ENCODE measurements at regions not wholly inside any gene's neighbourhood (a gene's known extent, or its start where the extent isn't known, plus 50 kb on each side); places are given as distances from the start of the nearest gene placed in this dataset.

DNA sequence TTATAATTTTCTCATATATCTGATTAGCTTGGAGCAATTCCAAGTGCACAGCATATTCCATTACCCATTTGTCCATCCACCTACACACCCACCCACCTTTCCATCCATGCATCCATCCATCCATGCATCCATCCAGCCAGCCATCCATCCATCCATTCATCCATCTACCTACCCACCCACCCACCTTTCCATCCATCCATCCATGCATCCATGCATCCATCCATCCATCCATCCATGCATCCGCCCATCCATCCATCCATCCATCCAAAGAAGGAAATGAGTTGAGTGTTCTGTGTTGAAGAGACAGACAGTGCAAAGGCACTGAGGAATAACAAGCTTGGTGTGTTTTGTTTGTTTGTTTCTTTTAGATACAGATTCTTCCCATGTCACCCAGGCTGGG, 78.7 kb upstream of the FAM20A start:
- Histone ChIP-seq H3K4me3 (no peak overlapping the region), H3K27me3 (no peaks in the 10 kb centered on the region), H3K9me3 (replicated peaks in 1 of 3) (no peaks in the 10 kb centered on the region), H3K27ac (no peak overlapping the region), H3K36me3 (replicated peaks in 1 of 2) (no peaks in the 10 kb centered on the region), H3K4me1 (replicated peaks in 1 of 2) (no peaks in the 10 kb centered on the region)
- DNase-seq = no peak
- intact Hi-C loops (cut with DNase I) = no loop called here
- WGBS, 4 donors = 70 to 82% (median 81%) methylated on average over 1 of the region's 1 CpG
- TF ChIP-seq, protein P1, sequence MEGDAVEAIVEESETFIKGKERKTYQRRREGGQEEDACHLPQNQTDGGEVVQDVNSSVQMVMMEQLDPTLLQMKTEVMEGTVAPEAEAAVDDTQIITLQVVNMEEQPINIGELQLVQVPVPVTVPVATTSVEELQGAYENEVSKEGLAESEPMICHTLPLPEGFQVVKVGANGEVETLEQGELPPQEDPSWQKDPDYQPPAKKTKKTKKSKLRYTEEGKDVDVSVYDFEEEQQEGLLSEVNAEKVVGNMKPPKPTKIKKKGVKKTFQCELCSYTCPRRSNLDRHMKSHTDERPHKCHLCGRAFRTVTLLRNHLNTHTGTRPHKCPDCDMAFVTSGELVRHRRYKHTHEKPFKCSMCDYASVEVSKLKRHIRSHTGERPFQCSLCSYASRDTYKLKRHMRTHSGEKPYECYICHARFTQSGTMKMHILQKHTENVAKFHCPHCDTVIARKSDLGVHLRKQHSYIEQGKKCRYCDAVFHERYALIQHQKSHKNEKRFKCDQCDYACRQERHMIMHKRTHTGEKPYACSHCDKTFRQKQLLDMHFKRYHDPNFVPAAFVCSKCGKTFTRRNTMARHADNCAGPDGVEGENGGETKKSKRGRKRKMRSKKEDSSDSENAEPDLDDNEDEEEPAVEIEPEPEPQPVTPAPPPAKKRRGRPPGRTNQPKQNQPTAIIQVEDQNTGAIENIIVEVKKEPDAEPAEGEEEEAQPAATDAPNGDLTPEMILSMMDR (IDR thresholded peaks at IDR 0.05) = no peak
- TF ChIP-seq POLR2A (IDR thresholded peaks at IDR 0.05) = no peak

DNA sequence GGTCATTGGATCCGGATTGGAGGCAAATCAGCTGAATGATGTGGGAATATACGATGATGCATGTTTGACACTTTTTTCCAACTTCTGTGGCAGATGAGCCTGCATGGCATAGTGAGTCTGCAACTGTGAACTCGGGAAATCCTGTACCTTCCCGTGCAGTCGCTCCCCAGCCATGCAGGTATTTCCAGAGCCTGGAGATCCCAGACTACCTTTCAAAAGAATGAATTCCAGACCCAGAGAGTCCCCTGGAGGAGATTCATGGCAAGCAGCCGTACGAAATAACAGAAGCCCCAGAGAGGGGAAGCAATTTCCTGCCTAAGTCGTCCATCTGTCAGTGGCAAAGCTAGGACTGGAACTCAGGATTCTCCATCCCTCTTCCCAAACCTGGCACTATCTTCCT, 75.7 kb upstream of the FAM20A start:
- intact Hi-C loops (cut with DNase I) = no loop called here
- no peaks in the 10 kb centered on the region for H3K27me3 ChIP-seq
- no peaks in the 10 kb centered on the region for H3K36me3 ChIP-seq (replicated peaks in 1 of 2)
- no peak for TF ChIP-seq POLR2A (IDR thresholded peaks at IDR 0.05)
- TF ChIP-seq, protein P1 (IDR thresholded peaks at IDR 0.05) = no peak
- no peak overlapping the region for H3K4me3 ChIP-seq
- 72 to 83% (median 80%) methylated on average over 8 of the region's 8 CpGs for WGBS, 4 donors
- H3K4me1 ChIP-seq (replicated peaks in 1 of 2) = no peaks in the 10 kb centered on the region
- H3K27ac ChIP-seq = no peak overlapping the region
- DNase-seq = no peak
- no peaks in the 10 kb centered on the region for H3K9me3 ChIP-seq (replicated peaks in 1 of 3)

DNA sequence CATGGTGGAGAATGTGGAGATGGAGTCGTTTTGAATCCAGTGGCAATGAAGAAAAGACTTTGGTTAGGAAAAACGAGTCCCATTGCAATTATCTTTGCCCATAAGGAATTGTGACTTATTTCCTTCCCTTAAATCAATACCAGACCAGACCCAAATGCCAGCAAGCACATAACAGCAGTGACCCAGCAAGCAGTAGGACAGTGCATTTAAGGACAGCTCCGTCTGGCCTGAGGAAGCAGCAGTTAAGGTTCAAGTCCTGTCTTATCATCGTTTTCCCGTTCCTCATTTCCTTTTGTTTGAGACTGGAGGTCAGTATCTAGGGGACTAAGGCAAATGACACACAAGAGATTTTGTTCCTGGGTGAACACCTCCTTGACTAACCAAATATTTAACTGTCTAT, 74.6 kb upstream of the FAM20A start:
- no peak overlapping the region for H3K4me3 ChIP-seq
- no peaks in the 10 kb centered on the region for H3K27me3 ChIP-seq
- H3K4me1 ChIP-seq (replicated peaks in 1 of 2) = no peaks in the 10 kb centered on the region
- TF ChIP-seq, protein P1 (IDR thresholded peaks at IDR 0.05) = no peak
- no peak for TF ChIP-seq POLR2A (IDR thresholded peaks at IDR 0.05)
- H3K27ac ChIP-seq = no peak overlapping the region
- no peak for DNase-seq
- no peaks in the 10 kb centered on the region for H3K36me3 ChIP-seq (replicated peaks in 1 of 2)
- H3K9me3 ChIP-seq (replicated peaks in 1 of 3) = no peaks in the 10 kb centered on the region
- WGBS, 4 donors = 33 to 48% (median 45%) methylated on average over 5 of the region's 5 CpGs
- intact Hi-C loops (cut with DNase I) = no loop called here

DNA sequence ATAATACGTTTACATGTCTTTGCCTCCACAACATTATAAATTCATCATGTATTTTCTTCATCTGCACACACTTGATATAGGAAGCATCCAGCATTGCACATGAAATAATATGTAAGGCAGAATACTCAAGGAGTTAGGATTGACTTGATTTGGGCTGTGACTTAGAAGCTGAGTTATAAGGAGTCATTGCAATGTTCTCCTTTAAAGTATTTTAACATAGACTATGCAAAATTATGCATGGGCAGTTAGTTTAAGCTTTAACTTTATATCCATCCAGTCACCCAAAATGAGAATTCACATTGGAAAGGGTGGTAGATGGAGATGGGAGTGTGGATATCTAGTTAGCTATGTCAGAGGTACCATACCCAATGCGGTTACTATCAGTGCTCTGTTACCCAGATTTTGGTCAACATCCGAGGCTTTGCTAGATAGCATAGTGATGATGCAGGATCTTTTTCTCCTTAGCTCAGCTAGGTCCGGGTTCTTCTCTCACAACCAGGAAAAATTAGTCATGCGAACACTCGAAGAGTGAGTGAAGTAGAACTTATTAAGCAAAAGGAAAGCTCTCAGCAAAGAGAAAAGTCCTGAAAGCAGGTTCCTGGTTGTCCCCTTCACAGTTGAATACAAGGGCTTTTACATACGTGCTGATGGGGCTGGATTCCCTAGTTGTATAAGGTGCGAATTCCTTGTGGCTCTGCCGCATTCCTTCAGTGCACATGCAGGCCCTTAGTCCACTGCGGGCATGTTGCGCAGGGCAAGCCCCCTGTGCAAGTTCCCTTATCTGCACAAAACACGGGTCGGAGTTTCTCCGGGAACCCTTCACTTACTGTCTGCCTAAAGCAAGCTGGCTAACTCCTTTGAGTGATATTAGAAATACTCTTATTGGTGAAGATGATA, 73.1 kb upstream of the FAM20A start:
- TF ChIP-seq, protein P1 (IDR thresholded peaks at IDR 0.05) = no peak
- no peak for TF ChIP-seq POLR2A (IDR thresholded peaks at IDR 0.05)
- no peak for DNase-seq
- H3K9me3 ChIP-seq (replicated peaks in 1 of 3) = no peaks in the 10 kb centered on the region
- no peak overlapping the region for H3K27ac ChIP-seq
- intact Hi-C loops (cut with DNase I) = no loop called here
- WGBS, 4 donors = 83 to 89% (median 89%) methylated on average over 14 of the region's 14 CpGs
- H3K27me3 ChIP-seq = no peaks in the 10 kb centered on the region
- H3K36me3 ChIP-seq (replicated peaks in 1 of 2) = no peaks in the 10 kb centered on the region
- no peak overlapping the region for H3K4me3 ChIP-seq
- H3K4me1 ChIP-seq (replicated peaks in 1 of 2) = no peaks in the 10 kb centered on the region

All from adrenal gland (tissue), 9 donors.